ENCODE measurements at regions not wholly inside any gene's neighbourhood (a gene's known extent, or its start where the extent isn't known, plus 50 kb on each side); places are given as distances from the start of the nearest gene placed in this dataset.
"Not testable (repeated sequence)": the region's sequence is repeated elsewhere in the genome, so short reads cannot be mapped to it uniquely, and the experiment has no call there.

DNA sequence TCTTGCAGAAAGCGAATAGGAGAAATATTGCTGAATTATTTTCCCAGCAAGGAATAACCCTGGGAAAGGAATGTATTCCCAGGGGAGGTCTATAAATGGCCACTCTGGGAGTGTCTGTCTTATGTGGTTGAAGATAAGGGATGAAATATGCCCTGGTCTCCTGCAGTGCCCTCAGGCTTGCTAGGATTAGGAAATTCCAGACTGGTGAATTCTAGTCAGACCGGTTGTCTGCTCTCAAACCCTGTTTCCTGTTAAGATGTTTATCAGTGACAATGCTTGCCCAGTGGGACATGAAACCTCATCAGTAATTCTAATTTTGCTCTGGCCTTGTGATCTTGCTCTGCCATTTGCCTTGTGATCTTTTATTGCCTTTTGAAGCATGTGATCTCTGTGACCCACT lies 148.2 kb upstream of the CHODL start:
- DNase-seq, result not testable (repeated sequence)

DNA sequence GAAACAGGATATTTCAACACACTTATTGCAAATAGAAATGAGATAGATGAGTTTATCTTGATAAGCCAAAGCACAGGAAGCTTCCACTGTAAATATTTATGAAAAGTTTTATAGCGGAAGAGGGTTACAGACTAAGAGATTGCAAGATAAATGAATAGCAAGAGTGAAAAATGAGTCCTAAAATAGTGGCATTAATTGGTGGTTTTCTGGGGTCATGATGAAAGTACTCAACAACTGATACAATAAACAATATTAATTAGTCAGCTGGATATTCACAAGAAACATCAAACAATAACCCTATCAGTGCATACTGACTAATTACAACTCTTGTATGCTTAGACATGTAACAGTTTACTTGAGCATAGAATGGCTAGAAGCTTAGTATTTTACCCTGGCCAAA lies 154.8 kb upstream of the CHODL start:
- no peak for DNase-seq

DNA sequence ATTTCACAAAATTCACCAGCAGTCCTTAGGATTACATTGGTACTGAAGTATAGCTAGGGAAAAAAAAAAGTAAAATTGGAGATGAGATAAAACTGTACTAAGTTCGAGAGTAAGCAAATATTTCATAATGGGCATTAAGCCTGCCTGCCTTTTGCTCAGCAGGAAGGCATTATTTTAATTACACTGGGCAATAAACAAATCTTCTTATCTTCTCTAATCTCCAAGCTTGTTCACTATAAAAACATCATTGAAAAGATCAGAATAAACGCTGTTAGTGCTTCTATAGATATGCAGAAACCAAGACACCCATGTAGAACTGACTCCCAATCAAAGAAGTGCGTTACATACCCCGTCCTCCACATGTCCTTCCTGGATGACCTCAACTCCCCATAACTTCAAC lies 174.2 kb upstream of the CHODL start:
- no peak for DNase-seq

DNA sequence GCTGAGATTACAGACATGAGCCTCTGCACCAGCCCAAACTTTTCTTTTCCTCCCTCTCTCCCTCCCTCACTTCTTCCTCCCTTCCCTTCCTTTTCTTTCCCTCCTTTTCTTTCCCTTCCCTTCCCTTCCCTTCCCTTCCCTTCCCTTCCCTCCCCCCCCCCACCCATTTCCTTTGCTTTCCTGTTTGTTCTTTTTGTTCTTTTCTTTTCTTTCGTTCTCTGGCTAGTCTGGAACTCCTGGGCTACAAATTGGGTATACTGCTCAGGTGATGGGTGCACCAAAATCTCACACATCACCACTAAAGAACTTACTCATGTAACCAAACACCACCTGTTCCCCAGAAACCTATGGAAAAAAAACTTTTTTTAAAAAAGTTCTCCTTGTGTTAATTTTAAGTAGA lies 174.8 kb upstream of the CHODL start:
- DNase-seq, result no peak

DNA sequence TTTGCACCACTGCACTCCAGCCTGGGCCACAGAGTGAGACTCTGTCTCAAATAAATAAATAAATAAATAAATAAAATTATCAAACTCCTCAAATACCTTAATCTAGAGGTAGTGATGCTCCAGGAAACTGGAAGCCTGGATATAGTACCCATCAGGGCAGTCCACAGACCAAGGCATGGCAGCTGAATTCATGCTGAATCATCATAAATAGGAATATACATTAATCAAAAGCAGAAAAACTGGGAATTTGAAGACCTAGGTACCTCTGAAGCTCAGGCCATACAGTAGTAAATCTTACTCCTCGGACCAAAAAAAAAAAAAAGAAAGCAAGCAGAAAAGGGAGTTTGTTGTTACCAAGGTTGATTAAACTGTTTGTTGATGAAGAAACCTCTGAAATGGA lies 184.2 kb upstream of the CHODL start:
- DNase-seq, result no peak

DNA sequence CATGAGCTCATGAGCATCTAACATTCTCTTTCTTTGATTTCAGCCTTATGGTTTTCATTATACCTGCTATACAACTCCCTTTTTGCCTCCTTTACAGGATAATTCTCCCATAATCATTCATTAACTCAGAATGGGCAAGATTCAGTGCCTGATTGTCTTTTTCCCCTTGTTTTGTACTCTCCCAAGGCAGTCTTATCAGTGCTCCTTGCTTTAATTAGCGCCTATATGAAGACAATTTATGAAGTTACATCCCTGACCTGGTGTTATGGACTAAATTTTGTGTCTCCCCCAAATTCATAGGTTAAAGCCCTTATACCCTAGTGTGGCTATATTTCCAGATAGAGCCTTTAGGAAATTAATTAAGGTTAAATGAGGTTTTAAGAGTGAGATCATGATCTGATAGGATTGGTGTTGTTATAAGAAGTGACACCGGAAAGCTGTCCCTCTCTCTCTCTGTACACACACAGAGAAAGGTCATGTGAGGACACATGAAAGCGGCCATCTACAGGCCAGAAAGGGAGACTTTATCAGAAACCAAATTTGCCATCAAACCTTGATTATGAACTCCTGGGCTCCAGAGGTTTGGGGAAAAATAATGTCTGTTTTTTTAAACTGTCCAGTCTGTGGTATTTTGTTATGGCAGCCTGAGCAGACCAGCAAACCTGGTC lies 185.8 kb upstream of the CHODL start:
- no peak for DNase-seq

DNA sequence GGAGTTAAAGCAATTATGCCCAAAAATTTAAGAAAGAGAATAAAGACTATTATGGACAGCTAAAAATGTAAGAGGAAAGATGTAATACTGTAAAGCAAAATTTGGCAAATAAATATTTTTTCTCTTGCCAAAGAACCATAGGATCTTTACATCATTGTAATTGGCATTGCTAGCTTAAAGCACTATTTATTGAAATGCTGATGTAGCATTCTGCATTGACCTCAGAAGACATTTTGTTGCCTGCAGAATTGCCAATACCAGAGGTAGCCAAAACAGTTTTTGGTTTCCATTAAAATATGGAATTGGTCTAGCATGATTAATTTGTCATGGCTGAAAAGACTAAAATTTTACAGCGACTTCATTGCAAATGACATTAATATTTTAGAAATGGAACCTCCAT lies 191.5 kb upstream of the CHODL start:
- no peak for DNase-seq

DNA sequence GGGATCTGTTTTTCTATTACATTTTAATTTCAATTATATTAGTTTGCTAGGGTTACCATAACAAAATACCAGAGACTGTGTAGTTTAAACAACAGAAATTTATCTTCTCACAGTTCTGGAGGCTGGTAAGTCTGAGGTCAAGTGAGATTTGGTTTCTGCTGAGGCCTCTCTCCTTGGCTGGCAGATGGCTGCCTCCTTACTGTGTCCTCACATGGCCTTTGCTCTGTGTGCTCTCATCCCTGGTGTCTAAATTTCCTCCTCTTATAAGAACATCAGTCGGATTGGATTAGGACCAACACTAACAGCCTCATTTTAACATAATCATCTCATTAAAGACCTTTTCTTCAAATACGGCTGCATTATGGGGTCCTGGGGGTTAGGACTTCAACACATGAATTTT lies 195.2 kb upstream of the CHODL start:
- DNase-seq, result no peak

DNA sequence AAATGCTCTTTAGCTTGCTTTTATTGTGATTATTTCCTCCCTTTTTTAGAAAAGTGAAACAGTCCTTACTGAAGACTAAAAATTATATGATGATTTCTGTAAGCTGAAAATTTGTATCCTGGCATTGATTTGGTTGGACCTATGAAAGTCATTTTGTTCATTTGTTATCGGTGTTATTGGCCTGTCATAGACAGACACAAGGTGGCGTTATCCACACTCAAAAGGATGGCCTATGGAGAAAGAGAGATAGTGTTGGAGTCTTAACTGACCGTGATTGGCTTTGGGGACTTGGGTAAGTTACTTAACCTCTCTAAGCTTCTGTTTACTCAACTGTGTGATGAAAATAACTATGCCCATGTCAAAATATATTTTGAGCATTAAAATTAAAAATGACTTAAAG lies 203.6 kb upstream of the CHODL start:
- peak; percentile 22 for DNase-seq

DNA sequence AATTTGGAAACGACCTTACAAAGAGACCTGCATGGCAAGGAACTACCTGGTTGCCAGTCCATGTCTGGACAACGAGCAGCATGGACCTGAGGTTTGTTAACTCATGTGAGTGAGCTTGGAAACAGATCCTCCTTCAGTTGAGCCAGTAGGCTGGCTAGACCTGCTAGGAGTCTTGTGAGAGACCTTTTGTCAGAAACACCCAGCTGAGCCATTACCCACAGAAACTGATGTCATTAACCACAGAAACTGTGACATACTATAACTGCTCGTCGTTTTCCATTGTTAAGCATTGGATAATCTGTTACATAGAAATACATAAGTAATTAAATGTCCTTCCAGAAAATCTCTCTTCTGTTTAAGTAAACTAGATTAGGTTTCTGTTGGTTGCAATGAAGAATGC lies 211.1 kb upstream of the C21orf91 start:
- no peak for DNase-seq

DNA sequence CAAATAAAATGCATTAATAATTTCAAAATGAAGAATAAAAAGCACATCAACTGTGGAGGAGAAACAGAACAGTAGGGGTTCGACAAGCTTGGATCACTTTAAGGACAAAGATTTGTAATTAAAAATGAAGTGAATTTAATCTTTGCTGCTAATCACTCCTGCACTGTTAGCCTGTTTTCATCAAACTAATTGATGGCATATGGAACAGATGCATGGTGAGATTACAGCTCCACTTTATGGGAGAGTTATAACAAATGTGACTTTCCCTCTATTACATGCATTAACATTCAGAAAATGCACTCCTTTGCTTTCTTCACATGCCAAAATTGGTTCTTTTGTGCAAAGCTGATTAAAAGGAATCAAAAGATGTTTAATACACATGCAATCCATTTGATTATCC lies 207.2 kb upstream of the C21orf91 start:
- no peak for DNase-seq

DNA sequence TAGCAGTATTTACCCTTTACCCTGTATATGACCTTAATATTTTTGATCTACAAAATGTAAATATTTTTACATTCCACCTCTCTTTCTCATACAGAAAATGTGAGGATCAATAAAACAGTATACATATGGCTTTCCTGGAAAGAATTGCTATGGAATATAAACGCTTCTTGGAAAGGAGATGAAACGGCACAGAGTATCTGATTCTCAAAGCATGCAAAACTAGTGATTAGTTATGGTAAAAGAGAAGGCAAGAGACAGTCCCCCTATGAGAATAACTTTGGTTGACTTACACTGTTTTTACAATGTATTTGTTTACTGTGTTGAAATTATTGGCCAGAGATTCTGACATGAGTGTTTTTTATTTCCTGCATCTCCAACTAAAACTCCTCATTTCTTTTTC lies 204.6 kb upstream of the C21orf91 start:
- DNase-seq, result no peak

DNA sequence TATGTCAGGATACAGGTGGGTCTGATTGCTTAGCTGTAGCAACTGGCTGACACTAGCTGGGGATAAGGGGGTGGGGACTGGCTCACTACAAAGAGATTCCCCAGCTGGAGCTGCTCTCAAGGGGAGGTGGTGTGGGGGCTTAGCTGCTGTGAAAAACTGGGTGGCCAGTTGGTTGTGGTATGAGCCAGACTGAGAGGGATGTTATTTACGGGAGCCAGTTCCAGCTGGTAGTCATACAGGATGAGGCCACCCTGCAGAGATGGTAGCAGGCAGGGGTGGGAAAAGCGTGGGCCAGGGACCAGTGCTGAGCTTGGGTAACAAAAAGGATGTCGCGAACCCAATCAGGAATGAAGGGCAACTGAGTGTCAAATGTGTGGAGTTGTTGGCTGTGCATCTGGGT lies 204.0 kb upstream of the C21orf91 start:
- no peak for DNase-seq

DNA sequence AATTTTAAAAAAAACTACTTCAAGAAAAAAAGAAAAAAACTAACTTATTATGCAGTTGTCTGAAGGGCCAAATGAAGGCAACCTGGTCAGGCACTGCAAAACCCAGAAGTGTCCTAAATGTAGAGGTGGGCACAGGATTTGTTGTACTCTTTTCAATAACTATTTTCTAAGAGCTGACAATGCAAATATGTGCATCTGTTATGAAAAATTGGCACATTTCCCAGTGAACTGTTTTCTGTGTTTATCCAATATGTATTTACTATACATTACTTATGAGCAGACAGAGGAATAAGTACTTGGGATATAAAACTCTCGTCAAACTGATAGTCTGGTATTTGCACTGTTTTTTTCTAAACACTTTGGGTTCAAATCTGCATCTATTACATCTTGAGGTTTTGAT lies 188.0 kb upstream of the C21orf91 start:
- no peak for DNase-seq

DNA sequence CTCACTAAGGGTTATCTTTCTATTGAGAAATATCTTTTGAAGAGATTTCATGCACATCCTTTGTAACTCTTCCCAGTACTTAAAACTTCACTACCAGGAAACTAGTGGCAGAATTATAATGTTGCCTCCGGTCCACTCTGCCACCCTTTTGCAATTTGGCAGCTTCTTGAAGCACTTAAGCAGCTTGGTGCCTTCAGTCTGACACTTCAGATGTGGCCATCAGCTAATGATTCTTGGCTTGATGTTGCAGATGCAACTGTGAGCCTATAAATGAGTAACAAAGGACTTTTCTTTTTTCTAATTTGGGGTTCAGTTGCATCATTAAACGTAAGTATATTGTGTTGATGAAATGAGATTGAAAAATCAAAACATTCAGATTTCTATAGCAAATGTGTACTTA lies 187.5 kb upstream of the C21orf91 start:
- no peak for DNase-seq

DNA sequence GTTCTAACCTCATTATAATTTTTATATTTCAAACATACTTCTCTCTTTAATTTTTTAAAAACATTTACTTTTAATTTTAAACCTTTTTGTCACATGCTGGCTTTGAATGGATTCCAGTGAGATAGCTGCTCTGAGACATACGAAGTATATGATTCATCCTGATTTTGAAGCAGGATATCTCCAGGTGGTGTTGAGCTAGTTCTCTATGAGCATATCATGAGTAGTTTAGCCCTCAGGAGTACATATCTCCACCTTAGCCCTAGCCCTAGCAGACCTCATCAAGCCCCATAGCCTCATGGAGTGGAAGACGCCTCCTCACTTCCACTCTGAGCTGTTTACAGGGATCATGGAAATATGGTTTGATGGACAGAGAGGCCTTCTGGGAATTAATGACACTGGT lies 183.2 kb upstream of the C21orf91 start:
- no peak for DNase-seq

DNA sequence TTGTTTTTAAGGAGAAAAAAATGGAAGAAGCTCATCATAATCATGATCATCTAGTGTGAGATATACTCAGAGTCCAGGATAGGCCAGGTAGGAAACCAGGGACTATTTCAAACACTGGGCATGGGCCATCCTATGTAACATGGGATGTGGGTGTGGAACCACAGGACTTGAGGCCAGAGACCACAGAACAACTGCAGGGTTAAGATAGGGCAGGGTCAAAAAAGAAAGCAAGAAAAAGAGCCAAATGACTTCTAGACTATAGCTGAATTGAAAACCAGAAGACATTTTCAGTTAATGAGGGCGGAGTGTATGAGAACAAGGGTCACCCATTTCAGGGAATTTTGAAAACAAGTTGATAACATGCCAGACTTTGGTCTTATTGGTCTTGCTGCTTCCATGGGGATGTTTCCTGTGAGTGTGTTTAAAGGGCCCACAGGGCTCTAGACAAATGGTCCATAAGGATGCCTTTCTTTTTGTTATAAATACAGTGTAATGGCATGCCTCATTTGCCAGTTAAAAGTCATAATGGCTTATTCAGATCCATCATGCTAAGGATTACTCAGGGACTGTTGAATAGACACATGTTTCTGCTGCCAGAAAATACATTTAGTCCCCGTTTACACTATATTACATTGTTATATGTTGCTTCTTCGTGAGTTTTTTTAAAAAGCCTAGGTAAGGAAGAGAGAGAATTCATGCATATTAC lies 182.0 kb upstream of the C21orf91 start:
- no peak for DNase-seq

DNA sequence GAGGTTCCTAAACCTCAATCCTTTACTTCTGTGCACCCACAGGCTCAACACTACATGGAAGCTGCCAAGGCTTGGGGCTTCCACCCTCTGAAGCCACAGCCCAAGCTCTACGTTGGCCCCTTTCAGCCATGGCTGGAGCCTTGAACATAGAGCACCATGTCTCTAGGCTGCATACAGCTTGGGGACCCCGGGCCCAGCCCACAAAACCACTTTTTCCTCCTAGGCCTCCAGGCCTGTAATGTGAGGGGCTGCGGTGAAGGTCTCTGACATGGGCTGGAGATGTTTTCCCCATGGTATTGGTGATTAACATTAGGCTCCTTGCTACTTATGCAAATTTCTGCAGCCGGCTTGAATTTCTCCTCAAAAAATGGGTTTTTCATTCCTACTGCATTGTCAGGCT lies 179.4 kb upstream of the C21orf91 start:
- DNase-seq, result not testable (repeated sequence)

DNA sequence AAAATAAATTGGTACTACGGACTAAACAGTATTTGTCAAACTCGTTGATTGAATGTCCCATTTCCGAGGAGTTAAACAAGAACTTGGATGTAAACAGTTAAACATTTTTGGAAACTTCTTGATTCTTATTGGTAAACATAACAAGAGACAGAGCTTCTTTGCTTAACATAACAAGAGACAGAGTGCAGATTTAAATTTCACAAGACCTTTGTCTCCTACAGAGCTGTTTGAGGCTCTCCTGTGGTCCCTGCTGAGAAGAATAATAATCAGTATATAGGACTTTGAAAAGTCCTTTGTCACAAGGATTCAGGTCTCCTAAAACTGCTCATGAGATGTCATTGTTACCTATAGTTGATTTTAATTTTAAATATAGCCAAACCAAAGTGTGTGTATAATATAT lies 170.6 kb upstream of the C21orf91 start:
- DNase-seq, result no peak

DNA sequence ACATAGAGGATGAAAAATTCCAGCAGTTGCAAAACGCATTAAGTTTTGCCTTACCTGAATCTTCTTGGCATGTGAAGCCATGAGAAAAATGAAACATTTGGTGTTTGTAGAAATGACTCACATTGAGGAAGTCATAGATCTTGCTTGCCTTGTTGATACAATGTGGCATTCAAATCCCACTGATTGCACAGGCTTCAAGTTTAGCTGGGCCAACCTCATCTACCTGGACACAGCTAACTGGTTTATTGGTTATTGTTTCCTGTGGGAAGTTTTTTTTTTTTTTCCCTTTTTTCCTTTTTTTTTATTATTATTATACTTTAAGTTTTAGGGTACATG lies 168.9 kb upstream of the C21orf91 start:
- DNase-seq, result no peak

DNA sequence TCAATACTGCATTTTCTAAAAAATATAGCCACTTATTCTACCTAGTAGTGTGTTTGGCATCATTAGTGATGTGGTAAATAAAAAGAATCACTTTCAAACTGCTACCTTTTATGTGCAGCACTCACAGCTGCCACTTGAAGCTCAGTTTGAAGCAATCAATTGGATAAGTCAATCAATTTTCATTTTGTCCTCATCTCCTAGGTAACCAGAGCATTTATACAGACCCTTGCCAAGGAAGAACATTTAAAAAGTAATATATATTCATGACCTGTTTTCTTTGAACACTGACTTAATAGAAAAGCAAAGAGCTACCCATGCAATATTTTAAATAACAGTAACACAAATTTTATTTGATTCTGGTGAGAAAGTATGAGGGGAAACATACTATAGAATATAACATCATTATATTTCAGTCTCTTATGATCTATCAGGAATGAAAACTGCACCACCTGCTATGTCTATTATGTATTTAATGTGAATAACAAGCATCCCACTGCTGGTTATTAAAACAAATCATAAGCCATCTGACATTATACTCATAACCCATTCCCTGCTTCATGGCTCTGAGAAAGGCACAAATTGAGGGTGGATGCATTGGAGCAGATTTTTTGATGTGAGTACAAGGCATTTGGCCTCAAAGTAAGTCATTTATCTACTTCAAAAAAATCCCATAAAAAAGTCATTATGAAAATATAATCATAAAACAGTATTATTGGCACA lies 168.4 kb upstream of the C21orf91 start:
- no peak for DNase-seq

DNA sequence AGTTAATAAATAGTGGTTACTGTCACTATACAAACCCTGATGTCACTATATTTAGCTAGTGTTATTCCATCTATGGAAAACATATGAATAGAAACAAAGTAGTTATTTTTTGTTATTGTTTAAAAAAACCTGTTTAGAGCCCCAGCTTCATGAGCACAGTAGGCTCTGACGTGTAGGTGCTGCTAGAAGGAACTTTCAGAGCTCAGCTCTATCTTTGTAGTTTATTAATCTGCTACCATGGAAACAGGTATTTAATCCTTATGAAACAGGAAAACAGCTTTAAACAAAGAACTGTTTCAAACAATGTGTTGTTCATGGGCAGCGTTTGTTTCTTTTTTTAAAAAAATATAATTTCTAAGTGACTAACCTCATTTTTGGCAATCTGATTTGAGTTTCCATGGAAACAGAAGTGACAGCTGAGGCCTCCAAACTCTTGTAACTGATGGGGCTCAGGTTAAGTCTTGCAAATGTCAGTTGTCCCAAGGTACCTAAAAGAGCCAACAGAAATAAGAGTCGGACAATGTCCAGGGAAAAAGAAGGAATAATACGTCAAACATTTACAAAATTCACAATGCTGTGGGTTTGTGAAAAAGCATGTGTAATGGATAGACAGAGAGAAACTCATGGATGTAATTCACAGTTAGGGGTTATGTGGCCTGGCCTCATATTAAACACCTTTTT lies 162.0 kb upstream of the C21orf91 start:
- DNase-seq, result no peak

DNA sequence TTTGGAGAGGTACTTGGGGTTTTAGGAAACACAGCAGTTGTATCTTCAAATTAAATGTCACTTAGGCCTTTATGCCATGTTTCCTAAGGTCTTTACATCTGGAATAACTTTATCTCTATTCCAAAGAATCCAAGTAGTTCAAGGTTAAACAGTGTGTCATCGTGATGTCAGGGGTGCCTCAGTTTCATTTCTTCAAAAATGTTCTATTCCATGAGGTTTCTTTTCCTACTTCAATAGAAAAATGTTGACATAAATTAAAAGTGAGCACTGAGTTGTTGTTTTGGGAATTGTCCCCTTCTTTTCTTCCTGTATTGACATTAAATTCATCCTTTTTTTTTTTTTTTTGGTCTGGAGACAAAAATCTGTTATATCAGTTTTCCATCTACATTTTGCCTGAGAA lies 160.6 kb upstream of the C21orf91 start:
- no peak for DNase-seq

DNA sequence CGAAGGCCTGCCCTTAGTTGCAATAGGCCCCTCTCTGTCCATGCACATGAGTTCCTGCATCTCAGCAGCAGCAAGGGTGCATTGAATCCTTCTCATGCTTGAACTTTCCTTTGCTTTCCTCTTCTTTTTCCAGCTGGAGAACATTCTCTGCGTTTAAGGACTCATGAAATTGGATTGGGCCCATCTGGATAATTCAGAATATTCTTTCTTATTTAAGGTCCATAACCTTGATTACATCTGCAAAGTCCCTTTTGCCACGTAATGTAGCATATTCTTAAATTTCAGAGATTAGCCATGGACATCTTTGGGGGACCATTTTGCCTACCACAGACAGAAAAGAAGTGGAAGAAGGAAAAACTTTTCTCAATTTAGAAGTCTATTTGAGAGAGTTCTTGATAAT lies 159.7 kb upstream of the C21orf91 start:
- DNase-seq, result no peak
